ENCODE measurements at regions not wholly inside any gene's neighbourhood (a gene's known extent, or its start where the extent isn't known, plus 50 kb on each side); places are given as distances from the start of the nearest gene placed in this dataset.

DNA sequence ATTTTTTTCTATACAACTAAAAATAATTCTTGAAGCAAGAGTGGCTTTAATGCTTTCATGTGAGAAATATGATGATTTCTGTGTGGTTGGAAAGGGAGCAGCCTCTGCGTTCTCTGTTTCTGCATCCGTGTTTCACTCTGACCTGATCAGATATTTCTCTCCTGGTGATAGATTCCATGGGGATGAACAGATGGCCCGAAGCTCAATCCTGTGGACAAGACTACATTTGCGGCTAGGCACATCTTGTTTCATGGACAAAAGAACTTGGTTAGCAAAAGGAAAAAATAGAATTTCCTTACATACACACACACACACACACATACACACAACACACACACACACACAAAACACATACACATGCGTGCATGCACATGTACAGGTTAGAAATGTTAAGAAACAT is 218.2 kb upstream of the ADAMTS16 start:
- no peak for DNase-seq

DNA sequence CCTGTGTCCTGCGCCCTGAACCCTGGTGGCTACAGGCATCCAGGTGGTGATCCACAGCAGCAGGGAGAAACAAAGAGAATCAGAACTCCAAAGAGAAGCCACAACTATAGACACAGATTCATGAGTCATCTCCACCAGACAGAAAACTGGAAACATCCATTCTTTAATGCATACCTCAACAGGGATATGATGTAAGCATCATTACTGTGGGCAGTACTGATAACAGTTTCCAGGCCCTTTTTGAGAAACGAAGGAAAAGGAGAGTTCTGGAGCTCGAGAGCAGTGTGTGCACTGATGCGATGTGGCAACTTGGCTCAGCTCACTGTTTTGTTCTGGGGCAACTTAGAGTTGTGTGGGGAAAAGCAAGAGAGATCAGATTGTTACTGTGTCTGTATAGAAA is 215.6 kb upstream of the ADAMTS16 start:
- DNase-seq, result no peak

DNA sequence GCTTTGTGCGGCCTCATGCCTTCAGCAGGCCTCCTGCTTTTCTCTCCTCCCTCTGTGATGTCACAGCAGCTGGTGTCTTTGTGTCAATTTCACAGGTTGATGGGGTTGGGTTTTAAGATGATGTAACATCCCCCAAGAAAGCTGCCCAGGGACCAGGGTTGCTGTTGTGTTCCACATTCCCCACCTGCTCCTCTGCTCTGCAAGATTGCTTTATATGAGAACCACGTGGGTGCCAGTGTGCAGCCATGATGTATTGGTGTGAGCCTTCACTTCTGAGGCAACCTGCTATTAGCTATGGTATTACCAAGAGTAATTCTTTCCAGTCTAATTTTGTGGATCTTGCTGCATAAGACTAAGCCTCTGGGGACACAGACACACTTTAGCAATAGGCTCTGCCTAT is 213.0 kb upstream of the ADAMTS16 start:
- no peak for DNase-seq

DNA sequence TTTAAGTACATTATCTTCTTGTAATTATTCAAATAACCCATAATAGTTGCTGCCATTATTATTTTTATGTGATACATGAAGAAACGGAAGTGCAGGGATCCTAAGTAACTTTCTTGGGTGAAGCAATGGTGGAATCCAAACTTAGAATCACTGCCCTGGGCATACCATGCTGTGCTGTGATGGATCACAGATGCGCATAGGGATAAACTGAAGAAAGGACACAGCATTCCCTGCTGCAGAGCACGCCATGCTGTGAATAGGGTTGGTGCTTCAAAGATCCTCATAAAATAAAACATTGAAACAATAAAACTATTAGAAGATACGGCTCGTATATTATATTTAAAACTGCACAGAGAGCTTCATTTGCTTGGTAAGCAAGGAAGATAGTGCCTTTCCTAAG is 211.7 kb upstream of the ADAMTS16 start:
- DNase-seq, result no peak

DNA sequence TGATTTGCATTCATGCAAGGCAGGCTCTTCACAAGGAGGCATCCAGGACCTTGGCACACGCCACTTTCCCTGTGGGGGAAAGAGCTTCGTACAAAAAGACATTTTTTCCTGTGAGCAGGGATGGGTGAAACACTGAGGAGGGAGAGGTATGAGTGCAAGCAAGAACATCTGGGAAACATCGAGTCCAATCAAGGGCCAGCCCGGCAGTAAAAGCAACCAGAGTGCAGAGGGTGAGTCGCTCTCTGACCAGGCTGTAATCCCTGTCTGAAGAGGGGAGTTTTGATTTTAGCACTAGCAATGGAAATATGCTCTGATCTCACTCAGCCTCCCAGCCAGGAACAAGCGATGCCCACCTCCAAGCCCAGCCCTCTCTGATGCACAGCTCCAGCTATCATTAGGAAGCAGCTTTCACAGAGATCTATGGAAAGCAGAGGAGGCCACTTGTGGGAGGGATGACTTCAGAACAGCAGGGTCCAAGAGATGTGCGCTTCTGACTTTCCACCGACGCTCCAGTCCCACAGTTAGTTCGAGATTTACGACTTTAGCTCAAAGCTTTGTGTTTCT is 211.0 kb upstream of the ADAMTS16 start:
- DNase-seq, result no peak

DNA sequence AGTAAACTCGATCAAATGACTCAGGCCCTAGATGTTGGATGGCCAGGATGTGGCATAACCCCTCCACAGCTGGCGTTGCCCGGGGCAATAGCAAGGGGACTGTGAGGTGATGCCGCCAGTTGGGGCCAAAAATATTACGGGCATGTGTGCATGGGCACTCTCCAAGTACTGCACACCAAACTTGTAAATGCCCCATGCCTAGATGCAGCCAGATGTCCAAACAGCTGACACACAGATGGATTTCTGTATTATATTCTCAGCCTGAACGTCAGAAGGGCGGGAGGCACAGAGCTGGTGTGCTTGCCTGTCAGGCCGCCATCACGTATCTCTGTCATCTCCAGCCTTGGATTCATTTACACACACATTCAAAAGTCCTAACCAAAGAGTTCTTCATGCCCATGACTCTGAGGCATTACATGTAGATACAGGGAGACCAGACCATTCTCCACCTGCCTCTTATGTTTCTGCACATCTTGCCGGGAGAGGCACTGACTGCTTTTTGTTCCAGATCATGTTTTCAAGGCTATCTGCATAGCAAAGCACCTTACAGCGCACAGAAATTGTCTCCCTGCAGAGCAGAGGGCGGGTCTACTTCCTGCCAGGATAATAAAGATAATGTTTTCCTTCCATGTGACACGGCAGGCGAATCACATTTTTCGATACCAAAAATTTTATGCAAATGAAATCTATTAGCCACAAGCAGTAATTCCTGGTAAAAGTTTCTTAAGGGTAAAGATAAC is 200.9 kb upstream of the ADAMTS16 start:
- DNase-seq, result no peak

DNA sequence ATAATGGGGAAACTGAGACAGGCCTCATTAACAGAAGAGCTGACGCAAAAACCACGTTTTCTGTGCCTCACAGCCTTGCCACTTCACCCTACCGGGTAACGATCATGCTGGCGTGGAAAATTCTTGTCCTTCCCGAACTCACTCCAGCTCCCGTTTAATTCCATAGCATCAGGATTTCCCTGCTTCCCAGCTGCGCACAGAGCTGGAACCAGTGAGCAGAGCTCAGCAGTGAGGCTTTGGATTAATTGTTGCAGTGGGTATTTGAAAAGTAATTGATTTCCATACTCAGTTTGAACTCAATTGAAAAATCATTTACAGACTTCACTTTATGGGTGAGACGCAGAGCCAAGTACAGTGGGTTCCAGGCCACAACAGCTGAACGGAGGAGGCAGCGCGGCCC is 199.0 kb upstream of the ADAMTS16 start:
- no peak for DNase-seq

DNA sequence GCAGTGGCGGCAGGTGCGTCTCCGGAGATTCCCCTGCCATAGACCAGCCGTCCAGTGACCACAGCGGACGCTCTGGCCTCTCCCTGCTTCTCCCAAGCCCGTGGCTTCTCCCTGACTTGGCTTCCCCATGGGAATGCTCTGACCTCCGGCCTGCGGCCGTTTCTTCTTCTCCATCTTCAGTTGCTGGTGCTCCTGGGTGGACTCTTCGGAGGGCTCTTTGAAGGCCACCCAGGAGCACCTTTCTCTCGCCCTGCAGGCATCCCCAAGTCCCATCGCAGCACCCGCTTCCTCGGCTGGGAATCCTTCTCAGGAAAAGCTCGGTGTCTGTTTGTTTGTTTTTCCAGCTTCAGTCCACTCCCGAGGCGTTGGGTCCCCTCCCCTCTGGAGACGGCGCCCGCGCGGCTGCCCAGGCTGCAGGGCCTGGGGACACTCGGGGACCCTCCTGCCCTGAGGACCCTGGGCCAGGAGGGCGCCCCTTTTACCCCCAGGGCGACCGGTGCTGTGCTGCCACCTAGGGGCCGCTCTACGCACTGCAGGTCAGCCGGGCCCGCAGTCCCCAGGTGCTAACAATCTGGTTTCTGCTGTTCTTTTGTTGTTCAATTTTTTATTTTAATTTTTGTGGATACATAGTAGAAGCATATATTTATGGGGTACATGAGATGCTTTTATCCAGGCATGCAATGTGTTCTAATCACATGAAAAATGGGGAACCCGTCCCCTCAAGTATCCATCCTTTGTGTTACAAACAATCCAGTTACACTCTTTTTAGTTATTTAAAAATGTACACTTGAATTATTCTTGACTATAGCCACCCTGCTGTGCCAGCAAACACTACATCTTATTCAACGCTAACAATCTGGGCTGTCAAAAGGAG is 197.9 kb upstream of the ADAMTS16 start:
- DNase-seq, result no peak

DNA sequence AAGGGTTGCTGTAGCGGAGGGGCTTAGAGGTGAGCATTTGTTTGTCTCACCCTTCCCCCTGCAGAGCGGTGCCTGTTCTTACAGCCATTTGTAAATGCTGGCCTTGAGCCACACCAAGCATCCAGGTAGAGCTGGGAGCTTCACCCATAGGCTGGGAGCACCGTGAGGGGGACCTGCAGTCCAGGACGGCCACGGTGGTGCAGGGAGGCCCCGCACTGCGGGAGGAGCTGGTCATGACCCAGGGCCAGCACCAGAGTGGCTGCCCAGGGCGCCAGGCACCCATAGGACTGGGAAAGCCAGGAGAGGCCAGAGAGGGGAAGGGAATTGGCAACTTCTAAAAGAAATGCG is 197.3 kb upstream of the ADAMTS16 start:
- DNase-seq, result no peak

DNA sequence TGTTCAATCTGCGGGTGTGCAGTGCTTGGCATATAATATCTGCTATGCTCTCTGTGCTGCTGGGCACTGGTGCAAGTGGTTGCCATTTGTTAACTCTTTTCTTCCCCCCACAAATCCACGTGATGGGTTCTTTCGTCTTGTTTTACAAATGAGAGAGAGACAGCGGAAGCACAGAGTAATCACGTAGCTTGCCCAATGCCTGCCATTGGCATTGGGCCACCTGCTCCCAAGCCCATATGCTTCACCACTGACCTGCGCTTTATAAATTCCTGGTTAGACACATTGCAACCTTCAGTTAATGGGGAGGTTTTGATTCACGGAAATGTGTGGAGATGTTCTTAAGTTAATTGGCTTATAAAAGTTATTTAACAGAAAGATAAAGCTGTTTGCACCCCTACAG is 194.8 kb upstream of the ADAMTS16 start:
- no peak for DNase-seq

DNA sequence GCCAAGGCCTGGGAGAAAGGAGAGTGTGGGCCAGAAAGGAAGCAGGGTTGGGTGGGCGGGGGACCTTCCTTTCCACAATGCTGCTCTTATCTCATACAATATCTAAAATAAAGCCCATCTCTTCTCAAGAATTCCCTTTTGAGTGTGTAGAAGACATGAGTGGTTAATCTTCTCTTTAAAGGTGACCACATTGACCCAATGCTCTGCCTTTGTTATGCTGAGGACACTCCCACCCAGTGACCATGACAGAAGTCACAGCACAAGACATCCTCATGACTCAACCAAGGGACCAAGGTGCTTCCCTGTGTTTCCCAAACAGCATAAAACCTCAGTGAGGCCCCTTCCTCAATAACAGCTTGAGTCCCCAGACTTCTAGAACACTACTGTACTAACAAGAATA is 193.0 kb upstream of the ADAMTS16 start:
- no peak for DNase-seq

DNA sequence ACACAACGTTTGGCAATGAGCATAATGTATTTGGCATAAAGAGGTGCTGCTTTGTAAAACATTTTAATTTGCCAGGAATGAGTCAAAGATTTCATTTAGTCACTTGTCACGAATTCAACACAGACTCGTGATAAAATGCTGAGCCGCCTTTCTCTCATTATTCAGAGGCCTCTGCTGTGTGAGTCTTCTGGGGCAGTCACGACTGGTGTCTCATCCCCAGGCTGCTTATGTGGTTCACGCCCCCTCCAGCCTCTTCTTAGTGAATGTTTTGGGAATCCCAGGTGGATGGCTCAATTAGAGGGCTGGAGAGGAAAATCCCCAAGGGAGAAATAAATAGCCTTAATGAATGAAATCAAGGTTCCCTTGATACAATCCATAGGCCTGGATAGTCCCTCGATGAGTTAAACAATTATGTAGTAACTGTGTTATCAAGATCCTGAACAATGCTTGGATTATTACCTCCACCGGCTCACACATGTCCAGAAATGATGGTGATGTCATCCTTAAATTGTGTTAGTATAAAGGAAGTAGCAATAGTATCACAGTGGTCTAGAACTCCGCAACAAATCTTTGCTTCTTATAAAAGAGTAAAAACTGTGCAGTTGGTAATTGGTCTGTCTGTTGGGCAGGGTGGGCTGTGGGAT is 192.1 kb upstream of the ADAMTS16 start:
- DNase-seq, result no peak

DNA sequence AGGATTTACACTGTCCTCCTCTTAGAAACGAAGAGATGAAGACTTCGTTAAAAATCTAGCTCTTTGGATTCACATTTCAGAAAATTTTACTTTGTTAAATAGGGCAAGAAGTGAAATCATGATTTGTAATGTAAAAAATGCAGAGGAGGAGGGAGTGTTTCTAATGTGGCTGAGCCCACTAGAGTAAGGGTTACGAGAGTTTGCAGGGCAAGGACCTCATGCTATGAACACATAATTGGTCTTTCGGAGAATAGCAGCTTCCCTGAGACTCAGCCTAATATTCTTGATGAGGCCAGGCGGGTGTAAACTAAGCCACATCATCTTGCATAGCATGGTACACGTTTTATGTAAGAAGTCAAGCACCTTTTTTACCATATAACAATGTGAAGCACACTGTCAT is 191.0 kb upstream of the ADAMTS16 start:
- DNase-seq, result no peak

DNA sequence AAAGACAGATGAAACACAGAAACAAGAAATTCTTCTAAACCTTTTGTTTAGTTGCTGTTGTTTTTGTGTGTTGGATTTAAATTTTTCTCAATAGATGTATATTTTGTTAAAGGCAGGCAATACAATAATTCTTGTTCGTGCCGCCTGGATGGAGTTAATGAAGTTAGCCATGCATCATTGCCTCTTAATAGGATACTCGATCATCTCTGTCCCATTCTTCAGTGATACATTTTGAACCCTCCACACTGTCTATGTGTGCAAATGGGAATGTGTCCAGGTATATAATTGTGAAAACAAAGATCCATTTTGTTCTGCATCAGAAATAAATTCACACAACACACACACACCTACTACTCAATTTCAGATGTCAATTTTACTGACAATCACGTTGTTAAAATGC is 186.6 kb upstream of the ADAMTS16 start:
- DNase-seq, result no peak

DNA sequence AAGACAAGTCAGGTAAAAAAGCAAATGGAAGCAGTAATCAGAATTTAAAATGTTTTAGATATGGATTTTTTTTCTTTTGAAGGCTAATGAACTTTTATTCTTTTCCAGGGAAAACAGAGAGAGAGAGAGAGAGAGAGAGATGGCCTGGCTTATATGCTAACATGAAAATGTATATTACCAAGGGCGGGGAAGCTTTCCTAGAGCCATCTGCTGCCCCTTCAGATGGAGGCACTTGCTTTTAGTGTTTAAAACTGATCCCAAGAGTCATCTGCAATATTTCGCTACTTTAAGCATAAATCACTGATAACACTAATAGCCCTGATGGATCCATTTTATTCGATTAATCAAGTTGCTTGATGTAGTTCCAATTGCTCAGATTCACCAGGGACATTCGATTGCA is 186.1 kb upstream of the ADAMTS16 start:
- DNase-seq, result no peak

DNA sequence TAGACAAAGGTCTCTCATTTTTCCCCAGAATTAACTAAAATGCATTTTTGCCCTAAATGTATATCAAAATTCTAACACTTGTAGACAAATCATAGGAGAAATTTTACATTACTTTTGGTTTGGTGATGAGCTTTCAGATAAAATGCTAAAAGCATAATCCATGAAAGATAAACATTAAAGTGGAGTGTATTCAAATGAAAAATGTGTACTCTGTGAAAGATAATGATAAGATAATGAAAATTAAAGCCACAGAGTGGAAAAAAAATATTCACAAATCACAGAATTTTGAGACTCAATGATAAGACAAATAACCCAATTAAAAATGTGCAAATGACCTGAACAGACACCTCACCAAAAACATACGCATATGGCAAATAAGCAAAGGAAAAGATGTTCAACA is 176.9 kb upstream of the ADAMTS16 start:
- no peak for DNase-seq

DNA sequence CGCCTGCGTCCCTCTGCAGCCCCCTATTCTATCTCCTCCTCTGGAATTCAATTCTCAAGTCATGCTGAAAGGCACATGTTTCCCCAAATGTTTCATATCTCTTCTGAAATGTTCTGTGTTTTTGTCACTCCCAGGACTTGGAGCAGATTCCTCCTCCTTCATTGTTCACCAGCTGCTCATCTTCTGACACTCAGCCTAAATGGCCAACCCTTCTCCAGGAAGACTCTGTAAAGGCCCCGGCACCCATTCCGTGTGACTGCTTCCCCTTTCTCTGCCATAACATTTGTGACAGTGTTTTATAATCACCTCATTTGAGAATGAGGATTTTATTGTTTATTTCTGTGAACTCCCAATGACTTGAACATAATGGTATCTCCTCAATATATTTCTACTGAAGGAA is 170.8 kb upstream of the ADAMTS16 start:
- DNase-seq, result no peak

DNA sequence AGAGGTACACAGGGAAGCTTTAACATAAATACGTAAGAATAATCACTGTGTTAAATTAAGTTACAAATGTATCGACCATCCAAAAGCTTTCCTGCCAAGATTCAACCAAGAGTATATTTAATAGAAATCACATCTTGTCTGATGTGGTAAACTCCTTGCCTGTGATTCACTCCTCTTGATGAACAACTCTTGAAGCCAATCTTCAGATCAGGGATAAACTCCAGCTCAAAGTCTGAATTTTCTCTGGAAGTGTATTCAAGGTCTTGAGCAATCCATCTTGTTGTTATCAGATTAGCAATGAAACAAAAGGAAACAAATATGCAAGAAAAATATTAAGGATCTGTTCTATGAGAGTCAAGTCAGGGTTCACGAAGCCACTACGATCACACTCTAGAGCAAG is 170.0 kb upstream of the ADAMTS16 start:
- no peak for DNase-seq

DNA sequence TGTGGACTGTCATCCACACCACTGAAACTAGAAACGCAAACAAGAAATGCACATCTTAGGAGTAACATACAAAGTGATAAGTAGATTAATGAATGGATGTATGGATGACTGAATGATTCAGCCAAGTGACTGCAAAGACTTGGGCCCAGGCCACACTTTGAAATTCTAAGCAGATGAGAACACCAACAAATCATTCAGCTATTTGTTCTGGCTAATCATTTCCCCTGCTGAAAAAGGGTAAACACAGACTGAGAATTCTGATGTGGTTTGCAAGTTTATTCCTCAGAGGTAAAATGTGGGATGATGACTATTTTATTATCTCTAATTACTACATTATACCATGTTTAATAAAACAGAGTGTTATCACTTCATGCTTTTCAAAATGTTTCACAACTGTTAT is 163.2 kb upstream of the ADAMTS16 start:
- DNase-seq, result no peak

DNA sequence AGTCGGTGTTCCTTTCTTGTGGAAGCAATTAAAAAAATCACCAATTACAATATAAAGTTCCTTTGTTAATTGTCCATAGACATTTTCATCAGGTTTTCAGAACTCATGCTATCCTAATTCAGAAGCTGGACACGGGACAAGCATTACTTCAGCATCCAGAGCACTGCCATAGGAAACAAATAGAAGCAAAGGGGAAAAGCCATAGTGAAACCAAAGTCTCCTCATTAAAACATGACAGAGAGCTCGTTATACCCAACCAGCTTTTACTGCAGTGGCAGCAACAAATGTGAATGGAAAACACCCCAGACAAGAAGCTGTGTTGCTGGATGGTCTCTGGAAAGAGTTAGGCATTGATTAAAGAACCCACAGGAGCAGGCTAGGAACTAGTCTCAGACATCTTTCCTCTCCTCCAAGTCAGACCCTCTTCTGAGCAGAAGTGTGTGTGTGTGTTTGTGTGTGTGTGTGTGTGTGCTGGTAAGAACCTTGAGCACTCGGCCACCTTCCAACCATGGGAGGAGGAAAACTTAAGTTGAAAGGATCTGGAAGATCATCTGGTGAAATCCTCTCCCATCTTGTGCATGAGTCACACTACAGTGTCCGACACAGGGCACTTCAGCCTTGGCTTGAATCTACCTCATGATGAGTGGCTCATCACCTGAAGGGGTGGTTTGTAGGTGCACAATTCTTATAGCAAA is 162.6 kb upstream of the ADAMTS16 start:
- no peak for DNase-seq

DNA sequence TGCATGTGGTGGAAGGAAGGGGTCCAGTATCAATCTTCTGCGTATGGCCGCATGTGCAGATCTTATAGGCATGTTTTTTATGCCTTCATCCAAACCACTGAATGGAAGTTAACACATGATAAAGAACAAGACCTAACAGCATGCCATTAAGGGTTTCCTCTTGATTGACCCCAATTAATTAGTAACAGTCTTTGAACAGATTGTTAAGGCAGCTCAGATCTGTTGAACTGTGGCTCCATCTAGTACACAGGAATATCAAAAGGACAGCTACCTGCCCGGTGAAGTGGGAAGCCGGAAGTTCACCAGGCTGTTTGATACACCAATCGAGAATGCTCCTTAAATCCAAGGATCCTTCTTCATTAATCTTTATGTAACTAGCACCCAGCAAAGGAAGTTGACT is 159.9 kb upstream of the ADAMTS16 start:
- DNase-seq, result no peak

DNA sequence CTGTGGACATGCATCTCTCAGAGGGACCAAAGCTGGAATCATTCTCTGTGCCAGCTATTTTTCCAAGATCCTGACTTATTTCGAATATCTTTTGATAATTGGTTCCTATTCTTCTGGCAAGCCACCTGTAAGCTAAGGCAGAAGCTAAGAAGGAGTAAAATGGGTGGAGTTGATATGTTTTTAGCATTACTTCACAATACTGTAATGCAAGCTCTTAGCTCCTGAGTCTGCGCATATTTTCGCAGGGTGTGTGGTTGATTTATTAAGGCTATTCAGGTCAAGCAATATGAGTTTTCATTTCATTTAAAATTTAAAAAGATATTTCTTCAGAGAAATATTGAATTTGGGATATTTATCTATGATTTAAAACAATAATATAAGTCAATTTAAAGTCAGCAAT is 158.5 kb upstream of the ADAMTS16 start:
- no peak for DNase-seq

DNA sequence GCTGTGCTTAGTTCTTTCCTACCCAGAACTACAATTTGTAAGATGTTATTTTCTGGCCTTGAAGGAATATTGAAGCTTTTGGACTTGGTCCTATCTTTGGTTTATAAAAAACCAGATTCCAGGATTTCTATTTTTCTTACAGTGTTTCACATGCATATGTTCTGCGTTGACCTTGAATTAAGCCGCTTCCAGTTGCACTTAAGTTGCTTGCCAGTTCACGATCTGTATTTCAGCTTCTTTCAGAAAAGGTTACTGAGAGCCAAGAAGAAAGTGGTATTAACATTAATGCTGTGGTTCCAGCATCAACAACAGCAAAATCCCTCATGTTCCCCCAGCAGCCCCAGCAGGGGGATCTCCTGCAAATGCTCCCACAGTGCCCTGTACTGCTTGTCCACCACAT is 156.4 kb upstream of the ADAMTS16 start:
- no peak for DNase-seq

Measured in SHP77 treated with DMSO at 0.1 percent for 48 hours (cell line).